ENCODE measurements at regions not wholly inside any gene's neighbourhood (a gene's known extent, or its start where the extent isn't known, plus 50 kb on each side); places are given as distances from the start of the nearest gene placed in this dataset.
"Not testable (repeated sequence)": the region's sequence is repeated elsewhere in the genome, so short reads cannot be mapped to it uniquely, and the experiment has no call there.

GRCh38 chr4:164345756-164346155, 408.2 kb upstream of the SMIM31 start:
- H3K4me1 ChIP-seq (ENCODE audit: control insufficient read depth, insufficient read depth, low read length): no peaks in the 10 kb centered on the region
- H3K27me3 ChIP-seq (ENCODE audit: control insufficient read depth, insufficient read depth, low read length): no peaks in the 10 kb centered on the region
- Mint-ChIP-seq H3K27ac (no peak overlapping the region), H3K27me3 (ENCODE audit: low read depth in 2 of 2) (no peaks in the 10 kb centered on the region), H3K36me3 (no peaks in the 10 kb centered on the region), H3K9me3 (peaks cover 11 to 15% of the 10 kb centered on the region in 2 donors), H3K4me1 (no peaks in the 10 kb centered on the region), H3K4me3 (no peak overlapping the region)
- no peaks in the 10 kb centered on the region for H3K36me3 ChIP-seq (ENCODE audit: control insufficient read depth, insufficient read depth, low read length)
- no peaks in the 10 kb centered on the region for H3K9me3 ChIP-seq (ENCODE audit: control insufficient read depth, insufficient read depth, low read length)
- no peak for TF ChIP-seq CTCF (IDR thresholded peaks at IDR 0.05)
- DNase-seq: no peak
- H3K27ac ChIP-seq (ENCODE audit: low read length): no peak overlapping the region
- H3K4me3 ChIP-seq (ENCODE audit: low read length): no peak overlapping the region
- intact Hi-C loops (cut with micrococcal nuclease): no loop called here
- ATAC-seq: no peak

- no peak overlapping the region for H3K27ac ChIP-seq (ENCODE audit: low read length)
- H3K9me3 ChIP-seq (ENCODE audit: control insufficient read depth, insufficient read depth, low read length): no peaks in the 10 kb centered on the region
- Mint-ChIP-seq H3K4me3 (no peak overlapping the region), H3K27me3 (ENCODE audit: low read depth in 2 of 2) (no peaks in the 10 kb centered on the region), H3K36me3 (no peaks in the 10 kb centered on the region), H3K9me3 (peaks cover 5 to 6% of the 10 kb centered on the region in 2 donors), H3K4me1 (no peaks in the 10 kb centered on the region), H3K27ac (no peak overlapping the region)
- no peaks in the 10 kb centered on the region for H3K4me1 ChIP-seq (ENCODE audit: control insufficient read depth, insufficient read depth, low read length)
- H3K36me3 ChIP-seq (ENCODE audit: control insufficient read depth, insufficient read depth, low read length): no peaks in the 10 kb centered on the region
- H3K27me3 ChIP-seq (ENCODE audit: control insufficient read depth, insufficient read depth, low read length): no peaks in the 10 kb centered on the region
- no peak for ATAC-seq
- intact Hi-C loops (cut with micrococcal nuclease): no loop called here
- no peak overlapping the region for H3K4me3 ChIP-seq (ENCODE audit: low read length)
- DNase-seq: no peak
- TF ChIP-seq CTCF (IDR thresholded peaks at IDR 0.05): no peak
These were observed 403.9 kb upstream of the SMIM31 start for GRCh38 chr4:164350061-164350460.

- H3K36me3 ChIP-seq (ENCODE audit: control insufficient read depth, insufficient read depth, low read length); H3K4me1 Mint-ChIP-seq; H3K4me1 ChIP-seq (ENCODE audit: control insufficient read depth, insufficient read depth, low read length); H3K27me3 Mint-ChIP-seq (ENCODE audit: low read depth in 2 of 2); H3K36me3 Mint-ChIP-seq; intact Hi-C loops (cut with micrococcal nuclease); H3K27ac ChIP-seq (ENCODE audit: low read length); H3K27ac Mint-ChIP-seq; H3K9me3 Mint-ChIP-seq; H3K9me3 ChIP-seq (ENCODE audit: control insufficient read depth, insufficient read depth, low read length); H3K4me3 ChIP-seq (ENCODE audit: low read length); ATAC-seq; H3K4me3 Mint-ChIP-seq; H3K27me3 ChIP-seq (ENCODE audit: control insufficient read depth, insufficient read depth, low read length); DNase-seq: not testable (repeated sequence)
- WGBS (ENCODE audit: insufficient coverage): 90% methylated on average over 22 of the region's 24 CpGs
These were observed 403.2 kb upstream of the SMIM31 start for GRCh38 chr4:164350716-164351115.

GRCh38 chr4:164357957-164358356, 396.0 kb upstream of the SMIM31 start:
- H3K9me3 ChIP-seq (ENCODE audit: control insufficient read depth, insufficient read depth, low read length): no peaks in the 10 kb centered on the region
- H3K27ac Mint-ChIP-seq: no peak overlapping the region
- H3K27me3 Mint-ChIP-seq (ENCODE audit: low read depth in 2 of 2): no peaks in the 10 kb centered on the region
- no peaks in the 10 kb centered on the region for H3K36me3 ChIP-seq (ENCODE audit: control insufficient read depth, insufficient read depth, low read length)
- no peak overlapping the region for H3K4me3 Mint-ChIP-seq
- no peak for TF ChIP-seq CTCF (IDR thresholded peaks at IDR 0.05)
- H3K27me3 ChIP-seq (ENCODE audit: control insufficient read depth, insufficient read depth, low read length): no peaks in the 10 kb centered on the region
- WGBS (ENCODE audit: insufficient coverage): 19% methylated on average over 1 of the region's 2 CpGs
- H3K27ac ChIP-seq (ENCODE audit: low read length): no peak overlapping the region
- ATAC-seq: no peak
- H3K9me3 Mint-ChIP-seq: peaks cover 0 to 4% of the 10 kb centered on the region in 2 donors
- H3K36me3 Mint-ChIP-seq: no peaks in the 10 kb centered on the region
- intact Hi-C loops (cut with micrococcal nuclease): no loop called here
- DNase-seq: no peak
- H3K4me1 ChIP-seq (ENCODE audit: control insufficient read depth, insufficient read depth, low read length): no peaks in the 10 kb centered on the region
- no peaks in the 10 kb centered on the region for H3K4me1 Mint-ChIP-seq
- H3K4me3 ChIP-seq (ENCODE audit: low read length): no peak overlapping the region

All from natural killer cell (primary cell).